ENCODE measurements at regions not wholly inside any gene's neighbourhood (a gene's known extent, or its start where the extent isn't known, plus 50 kb on each side); places are given as distances from the start of the nearest gene placed in this dataset.

DNA sequence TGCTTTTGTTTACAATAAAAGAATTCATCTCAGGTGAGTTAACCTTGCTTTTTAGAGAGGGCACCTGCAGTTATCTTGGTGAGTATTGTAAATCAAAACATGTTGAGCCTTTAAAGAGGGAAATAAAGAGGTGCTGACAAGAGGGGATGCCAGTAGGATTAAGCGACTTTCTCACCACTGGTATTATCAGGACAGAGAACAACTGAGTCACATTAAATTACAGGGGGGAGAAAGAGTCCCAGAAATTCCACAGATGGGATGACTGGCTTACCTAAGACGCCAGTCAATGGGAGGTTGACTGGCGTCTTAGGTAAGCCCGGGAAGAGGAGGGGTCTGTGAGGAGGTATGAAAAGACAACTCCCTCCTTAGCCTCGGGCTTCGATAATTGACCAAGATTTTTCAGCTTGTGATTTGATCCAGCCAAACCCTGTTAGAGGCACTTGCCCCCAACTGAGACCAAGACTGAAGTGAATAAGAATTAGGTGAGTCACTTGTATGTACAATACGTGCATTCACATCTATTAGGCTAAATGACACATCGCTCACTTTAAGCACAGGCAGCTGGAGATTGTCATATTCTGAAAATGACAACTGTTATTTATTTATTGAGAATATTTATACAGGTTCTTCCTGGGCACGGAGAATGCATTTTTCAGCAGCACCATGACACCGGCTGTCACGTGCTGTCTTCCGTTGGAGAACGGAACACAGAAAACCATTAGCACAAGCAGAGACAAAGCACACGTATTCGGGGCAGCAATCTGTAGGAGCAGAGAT is 117.6 kb downstream of the SEM1 start:
- TF ChIP-seq, protein P1, sequence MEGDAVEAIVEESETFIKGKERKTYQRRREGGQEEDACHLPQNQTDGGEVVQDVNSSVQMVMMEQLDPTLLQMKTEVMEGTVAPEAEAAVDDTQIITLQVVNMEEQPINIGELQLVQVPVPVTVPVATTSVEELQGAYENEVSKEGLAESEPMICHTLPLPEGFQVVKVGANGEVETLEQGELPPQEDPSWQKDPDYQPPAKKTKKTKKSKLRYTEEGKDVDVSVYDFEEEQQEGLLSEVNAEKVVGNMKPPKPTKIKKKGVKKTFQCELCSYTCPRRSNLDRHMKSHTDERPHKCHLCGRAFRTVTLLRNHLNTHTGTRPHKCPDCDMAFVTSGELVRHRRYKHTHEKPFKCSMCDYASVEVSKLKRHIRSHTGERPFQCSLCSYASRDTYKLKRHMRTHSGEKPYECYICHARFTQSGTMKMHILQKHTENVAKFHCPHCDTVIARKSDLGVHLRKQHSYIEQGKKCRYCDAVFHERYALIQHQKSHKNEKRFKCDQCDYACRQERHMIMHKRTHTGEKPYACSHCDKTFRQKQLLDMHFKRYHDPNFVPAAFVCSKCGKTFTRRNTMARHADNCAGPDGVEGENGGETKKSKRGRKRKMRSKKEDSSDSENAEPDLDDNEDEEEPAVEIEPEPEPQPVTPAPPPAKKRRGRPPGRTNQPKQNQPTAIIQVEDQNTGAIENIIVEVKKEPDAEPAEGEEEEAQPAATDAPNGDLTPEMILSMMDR (IDR thresholded peaks at IDR 0.05) = no peak
- no peak for TF ChIP-seq POLR2AphosphoS5 (IDR thresholded peaks at IDR 0.05)
